Loucy (cell line): ENCODE measurements at regions not wholly inside any gene's neighbourhood (a gene's known extent, or its start where the extent isn't known, plus 50 kb on each side); places are given as distances from the start of the nearest gene placed in this dataset.

ENCODE experiments used
- CTCF ChIP-seq: fragments of 200-600 bp; sonication (generic); conservative IDR thresholded peaks from 2 replicates; pipeline ENCODE4 v1.5.1; 2014; ENCODE audit warnings: mild to moderate bottlenecking, antibody characterized with exemption, low read length
- EZH2phosphoT487 ChIP-seq: fragments of 200-600 bp; IDR thresholded peaks from 2 replicates; pipeline ENCODE4 v1.6.1; 2018; ENCODE audit warnings: antibody characterized with exemption, mild to moderate bottlenecking, moderate library complexity, borderline replicate concordance

- TF ChIP-seq CTCF (no peak), EZH2phosphoT487 (no peak)
Observed at GRCh38 chr6:6723361-6723760, 134.8 kb downstream of the LY86 start.
